ENCODE measurements at regions not wholly inside any gene's neighbourhood (a gene's known extent, or its start where the extent isn't known, plus 50 kb on each side); places are given as distances from the start of the nearest gene placed in this dataset.

DNA sequence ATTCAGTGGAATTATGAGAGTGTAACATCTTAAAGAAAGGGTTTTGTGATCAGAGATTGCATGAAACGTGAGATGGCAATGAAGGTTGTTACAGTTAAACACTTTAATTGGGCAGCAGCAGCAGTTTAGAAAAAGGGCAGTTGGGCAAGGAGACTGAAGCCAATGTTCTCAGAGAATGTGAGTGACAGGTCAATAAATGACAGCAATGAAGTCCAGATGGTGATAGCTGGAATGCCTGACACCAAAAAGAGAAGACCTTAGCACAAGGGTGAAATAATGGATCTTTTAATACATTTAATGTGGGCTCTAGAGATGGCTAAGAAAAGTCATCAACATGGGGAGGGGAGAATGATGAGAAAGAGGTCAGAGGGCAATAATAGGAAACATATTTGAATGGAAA lies 89.4 kb upstream of the CDH7 start:
- TF ChIP-seq, protein P1, sequence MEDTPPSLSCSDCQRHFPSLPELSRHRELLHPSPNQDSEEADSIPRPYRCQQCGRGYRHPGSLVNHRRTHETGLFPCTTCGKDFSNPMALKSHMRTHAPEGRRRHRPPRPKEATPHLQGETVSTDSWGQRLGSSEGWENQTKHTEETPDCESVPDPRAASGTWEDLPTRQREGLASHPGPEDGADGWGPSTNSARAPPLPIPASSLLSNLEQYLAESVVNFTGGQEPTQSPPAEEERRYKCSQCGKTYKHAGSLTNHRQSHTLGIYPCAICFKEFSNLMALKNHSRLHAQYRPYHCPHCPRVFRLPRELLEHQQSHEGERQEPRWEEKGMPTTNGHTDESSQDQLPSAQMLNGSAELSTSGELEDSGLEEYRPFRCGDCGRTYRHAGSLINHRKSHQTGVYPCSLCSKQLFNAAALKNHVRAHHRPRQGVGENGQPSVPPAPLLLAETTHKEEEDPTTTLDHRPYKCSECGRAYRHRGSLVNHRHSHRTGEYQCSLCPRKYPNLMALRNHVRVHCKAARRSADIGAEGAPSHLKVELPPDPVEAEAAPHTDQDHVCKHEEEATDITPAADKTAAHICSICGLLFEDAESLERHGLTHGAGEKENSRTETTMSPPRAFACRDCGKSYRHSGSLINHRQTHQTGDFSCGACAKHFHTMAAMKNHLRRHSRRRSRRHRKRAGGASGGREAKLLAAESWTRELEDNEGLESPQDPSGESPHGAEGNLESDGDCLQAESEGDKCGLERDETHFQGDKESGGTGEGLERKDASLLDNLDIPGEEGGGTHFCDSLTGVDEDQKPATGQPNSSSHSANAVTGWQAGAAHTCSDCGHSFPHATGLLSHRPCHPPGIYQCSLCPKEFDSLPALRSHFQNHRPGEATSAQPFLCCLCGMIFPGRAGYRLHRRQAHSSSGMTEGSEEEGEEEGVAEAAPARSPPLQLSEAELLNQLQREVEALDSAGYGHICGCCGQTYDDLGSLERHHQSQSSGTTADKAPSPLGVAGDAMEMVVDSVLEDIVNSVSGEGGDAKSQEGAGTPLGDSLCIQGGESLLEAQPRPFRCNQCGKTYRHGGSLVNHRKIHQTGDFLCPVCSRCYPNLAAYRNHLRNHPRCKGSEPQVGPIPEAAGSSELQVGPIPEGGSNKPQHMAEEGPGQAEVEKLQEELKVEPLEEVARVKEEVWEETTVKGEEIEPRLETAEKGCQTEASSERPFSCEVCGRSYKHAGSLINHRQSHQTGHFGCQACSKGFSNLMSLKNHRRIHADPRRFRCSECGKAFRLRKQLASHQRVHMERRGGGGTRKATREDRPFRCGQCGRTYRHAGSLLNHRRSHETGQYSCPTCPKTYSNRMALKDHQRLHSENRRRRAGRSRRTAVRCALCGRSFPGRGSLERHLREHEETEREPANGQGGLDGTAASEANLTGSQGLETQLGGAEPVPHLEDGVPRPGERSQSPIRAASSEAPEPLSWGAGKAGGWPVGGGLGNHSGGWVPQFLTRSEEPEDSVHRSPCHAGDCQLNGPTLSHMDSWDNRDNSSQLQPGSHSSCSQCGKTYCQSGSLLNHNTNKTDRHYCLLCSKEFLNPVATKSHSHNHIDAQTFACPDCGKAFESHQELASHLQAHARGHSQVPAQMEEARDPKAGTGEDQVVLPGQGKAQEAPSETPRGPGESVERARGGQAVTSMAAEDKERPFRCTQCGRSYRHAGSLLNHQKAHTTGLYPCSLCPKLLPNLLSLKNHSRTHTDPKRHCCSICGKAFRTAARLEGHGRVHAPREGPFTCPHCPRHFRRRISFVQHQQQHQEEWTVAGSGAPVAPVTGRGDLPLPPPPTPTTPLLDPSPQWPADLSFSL (CRISPR knock-in tag; IDR thresholded peaks at IDR 0.05), result no peak
- TF ChIP-seq SRF (IDR thresholded peaks at IDR 0.05; ENCODE audit: low read depth, low read length) (no peak), SRSF9 (IDR thresholded peaks at IDR 0.05; ENCODE audit: borderline replicate concordance, insufficient read depth, low read depth, low read length, poor library complexity, severe bottlenecking) (no peak), ZNF615 (CRISPR knock-in tag; IDR thresholded peaks at IDR 0.05; ENCODE audit: borderline replicate concordance) (no peak), ATF5 (CRISPR knock-in tag; IDR thresholded peaks at IDR 0.05; ENCODE audit: low read depth) (no peak), ZBTB3 (CRISPR knock-in tag; IDR thresholded peaks at IDR 0.05; ENCODE audit: borderline replicate concordance, low read depth) (no peak), ISX (CRISPR knock-in tag; conservative IDR thresholded peaks at IDR 0.05) (no peak)
- in situ Hi-C loops (cut with HindIII; ENCODE audit: extremely low pct_ligation_motif_present, low pct_unique_long_range_greater_than_20kb) (no loop called here), intact Hi-C loops (cut with micrococcal nuclease; ENCODE audit: unreplicated experiment) (no loop called here)
- no peak overlapping the region for H3K4me3 ChIP-seq (replicated peaks in 1 of 3; ENCODE audit: insufficient read depth in 1 of 3, low read depth in 2 of 3, low read length in 3 of 3)
- H3K27ac ChIP-seq (ENCODE audit: extremely low read length, insufficient read depth, low read length), result no peak overlapping the region
- no peak overlapping the region for H2AFZ ChIP-seq (ENCODE audit: low read length)
- peaks cover 9% of the 10 kb centered on the region; the same call in 1 of the 2 replicates for H3K9me3 ChIP-seq (ENCODE audit: low read length)
- ATAC-seq, result no peak
- H3K9ac ChIP-seq (ENCODE audit: insufficient read depth, low read depth, low read length), result no peak overlapping the region
- H3K36me3 ChIP-seq (replicated peaks in 1 of 2; ENCODE audit: control insufficient read depth in 1 of 2, insufficient read depth in 2 of 2, low read length in 2 of 2), result no peaks in the 10 kb centered on the region
- BruUV-seq (replicated peaks), result no TSS peak
- DNase-seq (ENCODE audit: low spot score), result no peak
- no peaks in the 10 kb centered on the region for H3K79me2 ChIP-seq (ENCODE audit: insufficient read depth, low read length)
- POLR2A ChIA-PET, result no interaction called here
- CTCF ChIA-PET (ENCODE audit: low intra/inter-chr PET ratio, low total read pairs), result no interaction called here
- FAIRE-seq, result no peak
- H4K20me1 ChIP-seq (ENCODE audit: insufficient read depth, low read length), result no peaks in the 10 kb centered on the region
- H3K4me1 ChIP-seq (ENCODE audit: insufficient read depth, low read length), result no peaks in the 10 kb centered on the region
- 3% methylated on average over 1 of the region's 1 CpG for WGBS (ENCODE audit: low lambda C conversion rate)
- no peaks in the 10 kb centered on the region for H3K27me3 ChIP-seq (ENCODE audit: control insufficient read depth in 1 of 2, insufficient read depth in 2 of 2, low read length in 2 of 2)
- H3K4me2 ChIP-seq (ENCODE audit: low read depth, low read length), result no peak overlapping the region
